GM21619 (cell line): ENCODE measurements at regions not wholly inside any gene's neighbourhood (a gene's known extent, or its start where the extent isn't known, plus 50 kb on each side); places are given as distances from the start of the nearest gene placed in this dataset.

Source experiments
- ATAC-seq: cut with Tn5 transposase; IDR thresholded peaks from one replicate; pipeline ENCODE4 v1.9.1; 2021; ENCODE audit not compliant: unreplicated experiment

DNA sequence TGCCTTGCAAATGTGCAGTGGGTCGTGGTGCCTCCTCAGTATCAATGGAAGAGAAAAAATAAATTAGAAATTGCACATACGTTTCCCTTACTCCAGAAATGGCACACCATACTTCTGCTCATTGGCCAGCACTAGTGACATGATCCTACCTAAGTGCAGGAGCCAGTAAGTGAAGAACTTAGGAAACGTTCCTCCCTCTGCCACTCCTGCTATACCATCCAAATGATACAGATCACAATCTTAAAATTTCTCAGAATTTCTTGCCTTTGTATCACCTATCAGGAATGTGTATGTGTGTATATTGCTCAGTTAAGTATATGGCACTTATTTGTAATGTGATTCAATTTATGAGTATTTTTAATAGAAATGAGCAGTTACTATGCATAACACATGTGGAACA, 237.0 kb upstream of the UBE2E3 start:
- ATAC-seq, result no peak

DNA sequence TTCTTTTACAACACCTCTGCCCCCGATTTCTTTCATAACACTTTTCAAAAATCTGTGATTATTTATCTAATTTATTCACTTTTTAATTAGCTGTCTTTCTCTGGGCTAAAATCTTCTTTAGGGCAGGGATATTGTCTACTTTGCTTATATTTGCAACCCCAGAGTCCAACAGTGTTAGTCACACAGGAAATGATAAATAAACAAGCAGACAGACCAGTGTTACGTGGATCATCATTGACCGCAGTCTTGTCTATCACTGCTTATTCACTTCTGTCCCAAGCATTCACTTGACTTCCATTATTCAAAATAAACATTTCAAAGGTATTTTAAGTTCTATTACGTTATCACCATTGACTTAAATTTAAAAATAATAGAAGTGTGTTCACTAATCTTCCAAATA, 237.6 kb upstream of the UBE2E3 start:
- no peak for ATAC-seq

DNA sequence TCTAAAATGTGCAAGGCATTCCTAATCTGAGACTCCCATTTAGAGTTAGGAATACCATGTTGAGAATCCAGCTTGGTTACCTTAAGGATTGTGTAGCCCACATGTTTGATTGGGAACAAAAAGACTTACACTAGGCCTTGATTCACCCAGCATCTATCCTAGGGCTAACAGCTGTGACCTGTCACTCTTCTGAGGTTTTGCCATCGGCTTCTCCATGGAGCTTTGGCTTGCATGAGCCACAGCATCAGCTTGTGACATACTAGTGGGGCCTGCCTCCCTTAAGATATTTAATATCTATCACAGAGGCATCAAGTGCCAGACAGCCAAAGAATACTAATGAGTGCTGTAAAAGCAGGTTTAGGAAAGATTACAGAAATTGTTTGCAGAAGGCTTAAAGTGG, 241.3 kb upstream of the UBE2E3 start:
- no peak for ATAC-seq

DNA sequence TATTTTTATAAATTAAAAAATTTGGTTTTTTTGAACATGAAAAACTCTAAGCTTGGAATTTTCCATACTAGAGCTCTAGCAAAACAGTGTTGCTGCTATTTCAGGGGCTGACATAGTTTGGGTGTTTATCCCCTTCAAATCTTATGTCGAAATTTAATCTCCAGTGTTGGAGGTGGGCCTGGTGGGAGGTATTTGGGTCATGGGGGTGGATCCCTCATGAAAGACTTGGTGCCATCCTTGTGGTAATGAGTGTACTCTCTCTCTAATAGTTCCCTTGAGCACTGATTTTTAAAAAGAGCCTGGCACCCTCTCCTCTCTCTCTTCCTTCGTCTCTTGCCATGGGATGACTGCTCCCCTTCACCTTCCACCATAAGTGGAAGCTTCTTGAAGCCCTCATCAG, 244.6 kb upstream of the UBE2E3 start:
- no peak for ATAC-seq

DNA sequence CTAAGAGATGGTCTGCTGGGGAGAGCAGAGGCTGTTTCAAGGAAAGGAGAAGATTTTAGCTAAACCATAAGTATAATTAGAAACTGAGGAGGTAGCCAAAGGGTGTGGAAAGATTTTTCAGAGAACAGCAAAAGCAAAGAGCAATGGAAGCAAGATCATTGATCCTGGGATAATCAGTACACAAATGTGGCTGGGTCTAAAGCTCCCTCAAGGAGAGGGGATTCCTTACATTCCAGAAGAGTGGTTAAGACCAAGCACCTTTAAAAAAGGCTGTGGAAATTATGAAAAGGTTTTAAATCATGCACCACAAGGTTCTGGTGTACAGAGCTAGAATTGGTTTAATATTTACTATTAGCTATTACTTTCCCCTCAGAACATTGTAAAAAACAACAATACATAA, 246.0 kb upstream of the UBE2E3 start:
- ATAC-seq, result no peak

DNA sequence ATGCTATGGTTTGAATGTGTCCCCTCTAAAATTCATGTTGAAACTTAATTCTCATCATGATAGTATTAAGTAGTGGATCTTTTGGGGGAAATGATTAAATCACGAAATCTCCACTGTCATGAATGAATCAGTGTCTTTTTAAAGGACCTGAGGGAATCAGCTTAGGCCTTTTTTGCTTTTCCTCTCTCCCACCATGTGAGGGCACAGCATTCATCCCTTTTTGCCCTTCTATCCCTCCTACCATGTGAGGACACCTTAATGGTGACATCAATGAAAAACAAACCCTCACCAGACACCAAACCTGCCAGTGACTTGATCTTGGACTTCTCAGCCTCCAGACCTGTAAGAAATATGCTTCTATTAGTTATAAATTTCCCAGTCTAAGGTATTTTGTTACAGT, 247.1 kb upstream of the UBE2E3 start:
- no peak for ATAC-seq

DNA sequence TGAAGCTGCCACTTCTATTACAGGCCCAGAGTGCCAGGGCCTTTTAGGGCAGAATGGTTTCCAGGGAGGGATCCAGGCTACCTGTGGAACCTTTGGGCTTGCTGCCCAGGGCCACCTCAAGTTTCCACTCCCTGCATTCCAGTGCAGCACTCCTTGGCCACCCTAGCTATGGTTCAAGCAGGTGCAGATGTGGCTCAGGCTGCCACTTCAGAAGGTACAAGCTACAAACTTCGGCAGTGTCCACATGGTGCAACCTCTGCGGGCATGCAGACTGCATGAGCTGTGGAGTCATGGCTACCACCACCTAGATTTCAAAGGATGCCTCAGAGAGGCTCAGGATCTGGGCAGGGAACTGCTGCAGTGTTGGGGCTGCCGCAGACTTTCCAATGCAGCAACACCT, 248.1 kb upstream of the UBE2E3 start:
- ATAC-seq, result no peak

DNA sequence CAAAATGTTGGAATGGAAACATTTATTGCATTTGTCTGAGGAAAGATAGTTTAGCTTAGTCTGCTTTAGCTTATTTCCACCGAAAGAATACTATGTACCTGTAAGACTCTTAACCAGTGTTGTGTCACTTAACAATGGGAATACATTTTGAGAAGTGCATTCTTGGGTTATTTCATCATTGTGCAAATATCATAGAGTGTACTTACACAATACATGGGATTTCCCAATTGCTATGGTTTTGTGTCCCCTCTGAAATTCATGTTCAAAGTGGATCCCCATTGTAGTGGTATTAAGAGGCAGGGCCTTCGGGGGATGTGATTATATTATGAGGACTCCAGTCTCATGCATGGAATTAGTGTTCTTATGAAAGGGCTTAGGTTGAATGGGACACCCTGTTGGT, 249.4 kb upstream of the UBE2E3 start:
- no peak for ATAC-seq

DNA sequence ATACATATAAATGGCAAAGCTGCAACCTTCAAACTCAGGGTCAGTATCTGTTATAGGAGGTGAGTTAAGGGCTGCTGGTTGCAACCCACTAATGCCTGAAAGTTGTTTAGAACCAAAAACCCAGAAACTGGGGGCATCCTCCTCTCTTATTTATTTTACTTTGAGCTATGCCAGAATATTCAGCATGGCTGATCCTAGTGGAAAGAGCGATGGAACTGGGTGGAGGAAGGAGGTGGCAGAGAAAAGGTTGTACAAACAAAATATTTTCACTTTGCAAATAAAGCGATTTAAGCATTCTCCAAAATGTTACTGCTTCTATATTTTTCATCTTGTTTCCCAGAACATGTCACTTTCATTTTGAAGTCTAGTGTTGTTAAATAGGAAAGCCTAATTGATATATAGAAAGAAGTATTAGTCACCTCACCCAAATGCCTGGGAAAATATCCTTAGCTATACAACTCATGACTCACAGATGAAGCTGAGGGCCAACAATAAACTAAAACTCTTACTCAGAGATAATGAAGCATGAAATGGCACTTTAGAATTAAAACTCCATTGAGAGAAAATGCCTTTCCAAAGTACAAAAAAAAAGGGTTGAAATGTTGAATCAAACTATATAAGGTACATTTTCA, 251.4 kb upstream of the UBE2E3 start:
- ATAC-seq, result no peak

DNA sequence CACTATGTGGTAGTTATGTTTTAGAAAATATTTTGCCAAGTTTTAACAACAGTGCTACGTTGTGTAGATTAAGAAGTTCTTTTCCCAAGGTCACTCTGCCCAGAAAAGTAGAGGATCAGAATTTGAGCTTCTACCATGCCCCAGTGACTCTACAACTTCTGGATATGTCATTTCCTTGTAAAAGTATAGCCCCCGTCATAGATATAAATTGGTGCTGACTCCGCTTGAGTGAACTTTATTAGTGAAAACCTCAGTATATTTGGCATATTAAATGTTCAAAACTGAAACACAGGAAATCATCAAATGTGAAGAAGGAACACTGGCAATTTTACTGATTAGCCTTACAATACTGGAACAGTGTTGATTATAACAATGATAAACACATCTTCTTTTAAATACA, 256.7 kb upstream of the UBE2E3 start:
- no peak for ATAC-seq

DNA sequence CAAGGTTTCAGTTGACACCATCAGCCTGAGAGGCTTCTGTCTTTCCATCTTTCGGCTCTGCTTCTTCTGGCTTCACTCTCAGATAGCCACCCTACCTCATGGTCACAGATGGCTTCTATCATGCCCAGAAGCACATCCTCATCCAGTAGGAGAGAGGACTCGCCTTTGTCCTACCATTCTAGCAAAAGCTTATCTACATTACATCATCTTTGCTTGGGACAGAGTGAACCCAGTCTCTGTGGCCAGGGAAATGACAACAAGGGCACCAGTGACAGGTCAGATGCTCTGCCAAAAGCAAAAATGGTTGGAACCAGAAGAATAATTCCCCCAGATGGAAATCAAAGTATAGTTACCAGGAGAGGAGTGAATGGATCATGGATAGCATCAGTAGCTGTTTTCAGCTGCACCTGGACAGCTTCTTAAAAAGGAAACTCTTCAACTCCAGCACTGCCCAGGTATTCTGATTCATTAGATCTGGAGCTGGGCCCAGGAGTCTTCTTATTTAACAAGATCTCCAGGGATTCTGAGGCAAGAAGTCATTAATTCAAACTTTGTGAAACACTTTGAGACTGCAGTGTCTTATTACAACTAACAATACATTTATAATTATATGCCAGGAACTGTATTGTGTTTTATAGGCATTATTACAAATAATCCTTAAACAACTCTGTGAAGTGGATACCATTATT, 257.7 kb upstream of the UBE2E3 start:
- ATAC-seq, result no peak

DNA sequence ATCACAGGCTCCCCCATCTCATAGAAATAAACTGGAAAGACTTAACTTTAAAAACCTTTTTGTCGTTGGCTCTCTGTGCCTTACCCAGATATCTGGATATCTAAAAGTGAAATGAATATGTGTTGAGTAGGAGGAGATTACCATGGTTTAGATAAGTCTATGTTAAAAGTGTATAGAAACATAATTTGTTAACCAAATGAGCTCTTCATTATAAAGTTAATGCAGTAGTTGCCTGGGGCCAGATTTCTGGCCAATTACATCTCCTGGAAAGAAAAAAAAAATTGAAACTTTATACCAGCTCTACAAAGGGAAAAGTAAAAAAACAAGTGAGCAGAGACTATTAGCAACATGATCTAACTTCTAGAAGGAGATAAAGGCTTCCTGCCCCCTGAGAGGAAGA, 259.6 kb upstream of the UBE2E3 start:
- ATAC-seq, result no peak

DNA sequence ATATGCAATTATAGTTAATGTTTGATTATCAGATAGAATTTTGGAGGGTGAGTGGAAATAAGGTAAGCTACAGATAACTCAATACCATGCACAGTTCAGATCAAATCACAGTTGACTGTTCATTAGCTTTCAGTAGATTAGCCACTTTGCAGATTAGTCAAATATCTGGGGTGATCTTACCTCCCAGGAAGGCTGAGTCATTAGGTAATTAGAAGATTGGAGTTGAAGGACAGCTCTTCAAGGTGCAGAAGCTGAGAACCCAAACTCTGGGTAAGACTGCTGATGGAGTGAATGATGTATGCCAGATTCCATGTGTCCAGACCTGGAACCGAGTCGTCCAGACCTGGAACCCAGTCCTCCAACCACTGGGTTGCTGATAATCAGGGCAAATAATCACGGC, 262.8 kb upstream of the UBE2E3 start:
- ATAC-seq, result no peak

DNA sequence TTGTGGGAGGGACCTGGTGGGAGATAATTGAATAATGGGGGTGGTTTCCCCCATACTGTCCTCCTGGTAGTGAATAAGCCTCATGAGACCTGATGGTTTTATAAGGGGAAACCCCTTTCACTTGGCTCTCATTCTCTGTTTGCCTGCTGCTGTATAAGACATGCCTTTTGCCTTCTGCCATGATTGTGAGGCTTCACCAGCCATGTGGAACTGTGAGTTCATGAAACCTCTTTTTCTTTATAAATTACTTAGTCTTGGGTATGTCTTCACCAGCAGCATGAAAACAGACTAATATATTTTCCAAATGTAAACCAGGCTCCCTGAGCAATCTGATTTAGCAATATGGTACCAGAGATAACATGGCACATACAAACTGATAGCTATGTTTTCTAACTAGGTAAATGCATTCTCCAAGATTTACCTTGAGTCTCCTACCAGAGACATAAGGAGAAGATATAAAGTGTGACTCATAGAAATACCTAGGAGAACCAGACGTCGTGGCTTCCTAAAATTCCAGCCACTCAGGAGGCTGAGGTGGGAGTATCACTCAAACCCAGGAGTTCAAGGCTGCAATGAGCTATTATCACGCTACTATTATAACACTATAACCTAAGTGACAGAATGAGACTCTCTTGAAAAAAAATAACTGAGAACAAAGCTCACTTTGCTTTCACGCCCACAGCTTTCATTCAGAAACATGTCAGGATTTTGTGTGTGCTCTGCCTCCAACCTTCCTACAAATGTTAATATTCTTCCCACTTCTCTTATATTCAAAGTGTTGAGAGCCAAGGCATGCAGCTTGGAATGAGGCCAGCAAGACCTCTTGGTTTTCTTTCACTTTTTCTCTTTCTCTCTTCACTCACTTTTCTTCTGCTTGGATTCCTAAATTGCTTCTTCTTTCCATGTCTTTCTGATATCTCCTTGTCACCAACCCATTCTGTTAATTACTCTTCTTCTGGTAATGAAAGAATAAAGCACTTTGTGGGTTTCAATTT, 263.9 kb upstream of the UBE2E3 start:
- no peak for ATAC-seq

DNA sequence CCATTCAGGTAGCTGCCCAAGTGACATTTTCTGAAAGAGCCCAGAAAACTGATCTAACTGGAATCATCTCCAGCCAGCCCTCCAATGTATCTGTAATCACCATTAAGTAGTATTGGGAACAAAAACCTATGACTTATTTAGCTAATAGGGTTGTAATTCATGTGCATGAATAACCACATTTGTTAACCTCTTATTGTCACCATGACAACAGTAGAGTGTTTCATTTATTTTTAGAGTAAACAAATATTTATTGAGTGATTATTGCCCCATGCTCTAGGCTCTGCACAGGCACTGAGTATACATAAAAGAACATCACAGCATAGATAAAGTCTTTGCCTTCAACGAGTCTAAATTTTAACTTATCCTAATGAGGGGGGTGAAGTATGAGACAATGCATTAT, 265.4 kb upstream of the UBE2E3 start:
- no peak for ATAC-seq

DNA sequence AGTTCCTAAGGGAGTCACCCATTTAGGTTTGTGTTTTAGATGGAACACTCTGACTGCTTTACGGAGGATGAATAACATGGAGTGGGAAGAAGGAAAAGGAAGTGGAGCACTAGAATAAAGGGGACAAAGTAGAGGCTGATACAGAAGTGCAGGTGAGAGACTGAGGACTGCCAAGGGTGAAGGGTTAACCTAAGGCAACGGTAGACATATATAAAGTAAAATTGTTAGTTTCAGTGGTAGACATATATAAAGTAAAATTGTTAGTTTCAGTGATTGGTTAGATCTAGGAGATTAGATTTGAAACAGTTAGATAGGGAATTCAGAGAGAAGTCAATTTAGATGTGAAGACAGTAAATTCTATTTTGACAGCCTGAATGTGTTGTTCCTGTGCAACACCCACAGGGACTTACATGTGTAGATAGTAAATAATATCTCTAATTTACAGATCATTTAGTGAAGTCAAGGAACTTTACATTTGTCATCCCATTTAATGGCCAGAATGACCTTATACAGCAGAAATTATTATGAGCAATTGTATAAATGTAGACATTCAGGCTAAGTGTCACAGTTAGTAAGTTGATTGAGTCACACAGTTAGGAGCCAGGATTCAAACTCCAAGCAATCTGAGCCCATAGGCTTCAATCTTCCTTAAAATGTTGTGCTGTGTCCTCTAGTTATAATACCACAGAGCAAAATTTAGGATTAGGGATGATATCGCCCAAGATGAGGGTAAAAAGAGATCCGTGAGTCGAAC, 270.8 kb upstream of the UBE2E3 start:
- no peak for ATAC-seq

DNA sequence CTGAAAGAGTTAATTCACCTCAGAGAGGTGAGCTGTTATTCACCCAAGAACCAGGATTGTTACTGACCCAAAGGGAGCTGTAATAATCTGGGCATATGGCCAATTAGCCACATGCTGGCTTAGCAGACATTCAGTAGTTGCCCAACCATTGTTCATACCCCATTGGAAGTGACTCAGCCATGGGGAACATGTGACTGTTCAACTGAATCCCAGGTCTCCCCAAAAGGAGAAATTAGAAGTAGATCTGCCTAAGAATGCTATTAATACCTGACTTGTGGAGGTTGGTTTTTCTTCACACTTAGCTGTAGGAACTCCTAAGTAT, 272.6 kb upstream of the UBE2E3 start:
- ATAC-seq, result no peak

DNA sequence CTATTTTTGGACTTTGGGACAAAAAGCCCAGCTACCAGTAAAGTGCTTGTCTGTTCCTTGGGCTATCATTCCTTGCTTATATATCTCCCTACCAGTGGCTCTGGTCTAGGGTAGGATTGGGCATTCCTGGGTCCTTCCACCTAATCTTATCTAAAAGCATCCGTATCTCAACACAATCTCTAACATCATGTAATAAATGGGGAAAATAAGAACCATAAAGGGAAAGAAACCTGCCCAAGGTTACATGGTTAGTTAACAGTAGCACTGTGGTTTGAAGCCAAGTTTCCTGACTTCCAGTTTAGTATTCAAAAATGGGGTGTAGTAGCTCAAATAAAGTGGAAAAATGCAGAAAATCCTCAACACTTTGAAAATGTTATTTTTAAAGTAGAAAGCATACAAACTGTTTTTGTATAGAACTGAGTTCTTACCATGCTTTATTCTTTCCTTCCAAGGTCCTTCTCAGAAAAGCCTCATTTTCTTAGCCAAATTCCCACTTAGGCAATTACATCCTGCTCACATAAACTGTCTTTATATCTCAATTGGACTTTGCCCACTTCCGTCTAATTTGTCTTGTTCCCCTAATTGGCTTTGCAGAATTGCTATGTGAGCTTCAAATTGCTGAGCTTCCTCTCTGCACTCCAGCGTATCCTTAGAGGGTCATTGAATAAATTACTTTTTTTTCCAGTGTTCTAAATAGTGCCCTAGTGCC, 273.1 kb upstream of the UBE2E3 start:
- ATAC-seq, result no peak

DNA sequence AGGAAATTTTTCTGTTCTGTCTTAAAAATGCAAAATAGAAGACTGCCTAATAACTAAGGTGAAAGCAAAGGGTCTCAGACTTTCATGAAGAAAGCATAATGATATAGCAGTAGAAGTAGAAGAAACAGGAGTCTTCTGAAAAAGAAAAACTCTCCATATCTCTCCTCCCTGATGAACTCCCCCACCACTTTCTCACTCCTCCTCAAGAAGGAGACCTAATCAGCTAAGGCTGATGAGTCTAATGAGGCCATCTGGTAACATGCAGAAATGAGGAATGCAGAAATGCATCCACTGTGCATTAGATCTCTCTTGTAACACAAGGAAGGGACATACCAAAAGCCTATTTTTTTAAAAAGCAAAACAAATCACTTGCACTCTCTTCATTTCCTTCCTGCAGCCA, 273.7 kb upstream of the UBE2E3 start:
- ATAC-seq, result no peak

DNA sequence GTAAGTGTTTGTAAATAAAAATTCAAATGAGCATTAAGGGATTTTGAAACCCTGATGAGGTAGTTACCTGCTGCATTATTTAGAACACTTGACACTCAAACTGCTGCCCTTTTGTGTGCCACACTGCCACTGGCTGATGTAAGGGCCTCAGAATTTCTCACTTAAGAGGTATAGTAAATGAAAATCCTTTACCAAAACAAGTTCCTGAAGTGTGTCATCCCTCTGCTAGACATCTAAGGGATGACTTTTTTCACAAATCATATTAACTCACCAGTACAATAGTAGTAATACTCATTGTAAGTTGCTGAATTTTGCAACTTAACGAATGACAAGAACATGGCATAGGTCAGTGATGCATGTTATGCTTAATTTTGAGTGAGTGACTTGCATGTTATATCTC, 274.9 kb upstream of the UBE2E3 start:
- ATAC-seq, result no peak

DNA sequence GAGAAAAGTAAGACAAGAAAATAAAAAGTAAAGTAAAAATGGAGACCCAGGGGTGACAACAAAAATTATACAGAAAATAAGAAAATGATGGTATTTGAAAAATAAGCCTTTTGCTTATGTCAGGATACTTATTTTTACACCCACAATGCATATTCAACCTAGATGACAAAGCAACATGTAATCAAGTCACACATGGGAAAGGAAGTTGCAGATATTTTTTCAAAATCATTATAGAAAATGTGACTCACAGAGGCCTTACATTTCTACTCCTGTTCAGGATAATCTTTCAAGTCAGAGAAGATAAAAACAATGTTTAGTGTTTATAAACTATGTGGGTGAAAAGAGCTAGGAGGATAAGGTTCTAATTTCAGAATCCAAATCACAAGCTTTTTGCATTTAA, 275.3 kb upstream of the UBE2E3 start:
- no peak for ATAC-seq
